HEK293 (cell line): ENCODE measurements at regions not wholly inside any gene's neighbourhood (a gene's known extent, or its start where the extent isn't known, plus 50 kb on each side); places are given as distances from the start of the nearest gene placed in this dataset.

Source experiments
- CTCF ChIA-PET: fragments of 350-600 bp; formaldehyde crosslinking; extraction: SDS; loops from one replicate; lab custom pipeline; 2021; ENCODE audit warnings: antibody characterized with exemption; lab: Yijun Ruan, JAX
- POLR2A ChIA-PET: fragments of 300-600 bp; formaldehyde crosslinking; extraction: SDS; loops from one replicate; lab custom pipeline; 2020; ENCODE audit warnings: antibody characterized with exemption, inconsistent platforms; lab: Yijun Ruan, JAX
- H3K27ac ChIP-seq: fragments of 200-500 bp; sonication (Bioruptor generic); 2 replicates; pipeline ENCODE4 v1.5.1; 2014; ENCODE audit warnings: low read depth, low read length, control low read depth, inconsistent platforms; ENCODE audit errors: extremely low read depth
- H3K36me3 ChIP-seq, 2 experiments: fragments of 200-500 bp in 1 of 2; sonication (Bioruptor generic) in 1 of 2; 1 replicate in 1 of 2; 2 replicates in 1 of 2; pipeline ENCODE4 v1.5.1; 2014 to 2017; ENCODE audit warnings: inconsistent platforms in 2 of 2, low read length in 2 of 2; ENCODE audit not compliant: control insufficient read depth in 2 of 2, insufficient read depth in 1 of 2
- H3K4me1 ChIP-seq: fragments of 200-500 bp; sonication (Bioruptor generic); 2 replicates; pipeline ENCODE4 v1.5.1; 2014; ENCODE audit warnings: mild to moderate bottlenecking, low read length, inconsistent platforms; ENCODE audit not compliant: control insufficient read depth, insufficient read depth
- H3K4me3 ChIP-seq: 2 replicates; pipeline ENCODE4 v1.5.1; 2011; ENCODE audit warnings: low read depth, mild to moderate bottlenecking, control low read depth, low read length, moderate library complexity
- H3K9me3 ChIP-seq: fragments of 200-500 bp; sonication (Bioruptor generic); 2 replicates; pipeline ENCODE4 v1.5.1; 2014; ENCODE audit warnings: low read depth, low read length, inconsistent platforms; ENCODE audit not compliant: control insufficient read depth, insufficient read depth
- BCL11A ChIP-seq: fragments of 450-650 bp; formaldehyde crosslinking; IDR thresholded peaks from 2 replicates; pipeline ENCODE4 v1.5.1; 2016; ENCODE audit warnings: low read depth, missing biosample characterization, missing genetic modification characterization
- BCL11B ChIP-seq: fragments of 450-650 bp; formaldehyde crosslinking; IDR thresholded peaks from 2 replicates; pipeline ENCODE4 v1.5.1; 2016; ENCODE audit warnings: low read depth, missing biosample characterization, missing genetic modification characterization
- HIC1 ChIP-seq: fragments of 450-650 bp; formaldehyde crosslinking; IDR thresholded peaks from 2 replicates; pipeline ENCODE4 v1.5.1; 2016; ENCODE audit warnings: missing biosample characterization, missing genetic modification characterization
- KLF8 ChIP-seq: fragments of 450-650 bp; formaldehyde crosslinking; IDR thresholded peaks from 2 replicates; pipeline ENCODE4 v1.5.1; 2016; ENCODE audit warnings: missing biosample characterization, missing genetic modification characterization
- RBAK ChIP-seq: fragments of 450-650 bp; formaldehyde crosslinking; IDR thresholded peaks from 2 replicates; pipeline ENCODE4 v1.5.1; 2016; ENCODE audit warnings: missing biosample characterization, missing genetic modification characterization
- SP7 ChIP-seq: fragments of 450-650 bp; formaldehyde crosslinking; IDR thresholded peaks from 2 replicates; pipeline ENCODE4 v1.5.1; 2016; ENCODE audit warnings: missing biosample characterization, missing genetic modification characterization
- TCF7L2 ChIP-seq: IDR thresholded peaks from 2 replicates; pipeline ENCODE4 v1.6.1; 2011; ENCODE audit warnings: low read depth, mild to moderate bottlenecking, inconsistent platforms, low read length, moderate library complexity, borderline replicate concordance
- TRIM28 ChIP-seq: IDR thresholded peaks from 2 replicates; pipeline ENCODE4 v1.6.1; 2011; ENCODE audit warnings: low read length, control low read depth, borderline replicate concordance
- TSHZ1 ChIP-seq: fragments of 450-650 bp; formaldehyde crosslinking; IDR thresholded peaks from 2 replicates; pipeline ENCODE4 v1.5.1; 2016; ENCODE audit warnings: missing biosample characterization, missing genetic modification characterization, borderline replicate concordance
- WT1 ChIP-seq: fragments of 450-650 bp; formaldehyde crosslinking; IDR thresholded peaks from 2 replicates; pipeline ENCODE4 v1.5.1; 2016; ENCODE audit warnings: missing biosample characterization, missing genetic modification characterization
- ZBTB17 ChIP-seq: fragments of 450-650 bp; formaldehyde crosslinking; IDR thresholded peaks from 2 replicates; pipeline ENCODE4 v1.5.1; 2016; ENCODE audit warnings: missing biosample characterization, missing genetic modification characterization
- ZEB2 ChIP-seq: fragments of 450-650 bp; formaldehyde crosslinking; IDR thresholded peaks from 2 replicates; pipeline ENCODE4 v1.5.1; 2016; ENCODE audit warnings: missing biosample characterization, missing genetic modification characterization
- ZNF132 ChIP-seq: fragments of 450-650 bp; formaldehyde crosslinking; IDR thresholded peaks from 2 replicates; pipeline ENCODE4 v1.5.1; 2017; ENCODE audit warnings: missing biosample characterization, missing genetic modification characterization, borderline replicate concordance
- ZNF155 ChIP-seq: fragments of 450-650 bp; formaldehyde crosslinking; IDR thresholded peaks from 2 replicates; pipeline ENCODE4 v1.5.1; 2016; ENCODE audit warnings: missing biosample characterization, missing genetic modification characterization
- ZNF24 ChIP-seq: fragments of 450-650 bp; formaldehyde crosslinking; IDR thresholded peaks from 2 replicates; pipeline ENCODE4 v1.5.1; 2016; ENCODE audit warnings: missing biosample characterization, missing genetic modification characterization
- ZNF558 ChIP-seq: fragments of 450-650 bp; formaldehyde crosslinking; IDR thresholded peaks from 2 replicates; pipeline ENCODE4 v1.5.1; 2016; ENCODE audit warnings: missing biosample characterization, missing genetic modification characterization
- ZNF600 ChIP-seq: fragments of 450-650 bp; formaldehyde crosslinking; IDR thresholded peaks from 2 replicates; pipeline ENCODE4 v1.5.1; 2016; ENCODE audit warnings: missing biosample characterization, missing genetic modification characterization
- ZNF660 ChIP-seq: fragments of 450-650 bp; IDR thresholded peaks from 2 replicates; pipeline ENCODE4 v1.5.1; 2018; ENCODE audit warnings: missing biosample characterization, mild to moderate bottlenecking, missing genetic modification characterization
- ZNF791 ChIP-seq: fragments of 450-650 bp; formaldehyde crosslinking; IDR thresholded peaks from 2 replicates; pipeline ENCODE4 v1.5.1; 2016; ENCODE audit warnings: missing biosample characterization, missing genetic modification characterization
- ZXDB ChIP-seq: fragments of 450-650 bp; formaldehyde crosslinking; IDR thresholded peaks from 2 replicates; pipeline ENCODE4 v1.5.1; 2016; ENCODE audit warnings: missing biosample characterization, missing genetic modification characterization
- TF ChIP-seq, protein P1 (sequence below): fragments of 450-650 bp; formaldehyde crosslinking; IDR thresholded peaks from 2 replicates; pipeline ENCODE4 v1.5.1; 2017; ENCODE audit warnings: missing biosample characterization, missing genetic modification characterization
- TF ChIP-seq, protein P2 (sequence below): fragments of 450-650 bp; formaldehyde crosslinking; IDR thresholded peaks from 2 replicates; pipeline ENCODE4 v1.5.1; 2016; ENCODE audit warnings: missing biosample characterization, missing genetic modification characterization
- TF ChIP-seq, protein P3 (sequence below): fragments of 450-650 bp; formaldehyde crosslinking; IDR thresholded peaks from 2 replicates; pipeline ENCODE4 v1.5.1; 2016; ENCODE audit warnings: missing biosample characterization, missing genetic modification characterization

- TF ChIP-seq, protein P1, sequence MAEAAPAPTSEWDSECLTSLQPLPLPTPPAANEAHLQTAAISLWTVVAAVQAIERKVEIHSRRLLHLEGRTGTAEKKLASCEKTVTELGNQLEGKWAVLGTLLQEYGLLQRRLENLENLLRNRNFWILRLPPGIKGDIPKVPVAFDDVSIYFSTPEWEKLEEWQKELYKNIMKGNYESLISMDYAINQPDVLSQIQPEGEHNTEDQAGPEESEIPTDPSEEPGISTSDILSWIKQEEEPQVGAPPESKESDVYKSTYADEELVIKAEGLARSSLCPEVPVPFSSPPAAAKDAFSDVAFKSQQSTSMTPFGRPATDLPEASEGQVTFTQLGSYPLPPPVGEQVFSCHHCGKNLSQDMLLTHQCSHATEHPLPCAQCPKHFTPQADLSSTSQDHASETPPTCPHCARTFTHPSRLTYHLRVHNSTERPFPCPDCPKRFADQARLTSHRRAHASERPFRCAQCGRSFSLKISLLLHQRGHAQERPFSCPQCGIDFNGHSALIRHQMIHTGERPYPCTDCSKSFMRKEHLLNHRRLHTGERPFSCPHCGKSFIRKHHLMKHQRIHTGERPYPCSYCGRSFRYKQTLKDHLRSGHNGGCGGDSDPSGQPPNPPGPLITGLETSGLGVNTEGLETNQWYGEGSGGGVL (tag by site-specific recombination): no peak
- TF ChIP-seq RBAK (tag by site-specific recombination): no peak
- TF ChIP-seq SP7 (tag by site-specific recombination): no peak
- TF ChIP-seq ZNF155 (tag by site-specific recombination): no peak
- TF ChIP-seq, all 188 proteins: peak for 0
These were observed 56.2 kb upstream of the GPRIN3 start (continued) for GRCh38 chr4:89363786-89364185.

DNA sequence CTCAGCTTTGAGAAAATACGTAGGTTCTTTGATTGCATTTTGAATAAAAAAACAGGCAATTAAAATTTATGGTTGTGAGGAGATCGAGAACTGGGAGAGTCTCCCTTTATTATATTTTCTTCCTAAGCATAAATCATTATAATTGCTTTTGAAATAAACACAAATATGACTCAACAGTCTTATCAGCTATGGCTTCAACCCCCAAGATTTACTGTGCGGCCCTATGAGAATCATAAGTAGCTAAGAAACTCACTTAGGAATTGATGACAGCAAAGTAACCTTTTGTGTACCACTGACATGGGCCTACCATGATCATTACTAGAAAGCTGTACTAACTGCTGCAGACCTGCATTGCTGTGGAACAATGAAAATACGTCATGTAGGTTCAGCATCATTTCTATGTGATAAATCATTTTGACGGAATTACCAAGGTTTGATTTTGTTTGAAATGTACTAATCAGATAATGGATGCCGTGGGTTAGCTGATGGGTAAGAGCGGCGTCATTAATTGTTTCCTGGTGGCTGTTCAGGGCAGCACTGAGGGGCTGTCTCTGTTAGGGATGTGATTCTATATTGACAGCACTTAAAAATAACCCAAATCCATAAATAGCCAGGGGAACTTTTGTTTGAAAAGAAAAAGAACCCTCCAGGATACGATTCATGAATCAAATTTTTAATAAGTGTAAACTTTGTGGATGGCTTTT lies 51.5 kb upstream of the GPRIN3 start:
- Histone ChIP-seq H3K4me3 (no peak overlapping the region), H3K4me1 (peaks cover 14% of the 10 kb centered on the region), H3K27ac (no peak overlapping the region), H3K36me3 (no peaks in the 10 kb centered on the region), H3K9me3 (no peaks in the 10 kb centered on the region)
- ChIA-PET CTCF (no interaction called here), POLR2A (no interaction called here)
- TF ChIP-seq ZNF600 (tag by site-specific recombination): peak; percentile 78
- TF ChIP-seq TRIM28: peak; percentile 83; the same call in 1 of the 2 replicates
- TF ChIP-seq ZXDB (tag by site-specific recombination): peak; percentile 53
- no peak for TF ChIP-seq ZNF791 (tag by site-specific recombination)
- TF ChIP-seq BCL11A (tag by site-specific recombination): peak; percentile 73; the same call in 1 of the 2 replicates
- TF ChIP-seq, protein P2, sequence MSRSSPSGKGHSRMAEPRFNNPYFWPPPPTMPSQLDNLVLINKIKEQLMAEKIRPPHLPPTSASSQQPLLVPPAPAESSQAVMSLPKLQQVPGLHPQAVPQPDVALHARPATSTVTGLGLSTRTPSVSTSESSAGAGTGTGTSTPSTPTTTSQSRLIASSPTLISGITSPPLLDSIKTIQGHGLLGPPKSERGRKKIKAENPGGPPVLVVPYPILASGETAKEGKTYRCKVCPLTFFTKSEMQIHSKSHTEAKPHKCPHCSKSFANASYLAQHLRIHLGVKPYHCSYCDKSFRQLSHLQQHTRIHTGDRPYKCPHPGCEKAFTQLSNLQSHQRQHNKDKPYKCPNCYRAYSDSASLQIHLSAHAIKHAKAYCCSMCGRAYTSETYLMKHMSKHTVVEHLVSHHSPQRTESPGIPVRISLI (tag by site-specific recombination): peak; percentile 63; the same call in 1 of the 2 replicates
- 0 out of 2 replicates have a peak, but pooled peaks have one; percentile 19 for TF ChIP-seq TCF7L2
- peak; percentile 48; the same call in 1 of the 2 replicates for TF ChIP-seq HIC1
- peak; percentile 47; the same call in 1 of the 2 replicates for TF ChIP-seq ZNF558 (tag by site-specific recombination)
- TF ChIP-seq KLF8 (tag by site-specific recombination): 0 out of 2 replicates have a peak, but pooled peaks have one; percentile 45
- 0 out of 2 replicates have a peak, but pooled peaks have one; percentile 65 for TF ChIP-seq ZNF24 (tag by site-specific recombination)
- peak; percentile 44; the same call in 1 of the 2 replicates for TF ChIP-seq TSHZ1 (tag by site-specific recombination)
- no peak for TF ChIP-seq ZNF132 (tag by site-specific recombination)
- TF ChIP-seq ZEB2 (tag by site-specific recombination): peak; percentile 89
- TF ChIP-seq, protein P1 (tag by site-specific recombination): 0 out of 2 replicates have a peak, but pooled peaks have one; percentile 17
- 0 out of 2 replicates have a peak, but pooled peaks have one; percentile 12 for TF ChIP-seq ZNF660
- peak; percentile 71; the same call in 1 of the 2 replicates for TF ChIP-seq ZBTB17 (tag by site-specific recombination)
- no peak for TF ChIP-seq BCL11B (tag by site-specific recombination)
- TF ChIP-seq WT1 (tag by site-specific recombination): peak; percentile 96
- TF ChIP-seq, protein P3, sequence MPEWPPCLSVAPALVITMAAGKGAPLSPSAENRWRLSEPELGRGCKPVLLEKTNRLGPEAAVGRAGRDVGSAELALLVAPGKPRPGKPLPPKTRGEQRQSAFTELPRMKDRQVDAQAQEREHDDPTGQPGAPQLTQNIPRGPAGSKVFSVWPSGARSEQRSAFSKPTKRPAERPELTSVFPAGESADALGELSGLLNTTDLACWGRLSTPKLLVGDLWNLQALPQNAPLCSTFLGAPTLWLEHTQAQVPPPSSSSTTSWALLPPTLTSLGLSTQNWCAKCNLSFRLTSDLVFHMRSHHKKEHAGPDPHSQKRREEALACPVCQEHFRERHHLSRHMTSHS (tag by site-specific recombination): 0 out of 2 replicates have a peak, but pooled peaks have one; percentile 25
